ENCODE measurements at regions not wholly inside any gene's neighbourhood (a gene's known extent, or its start where the extent isn't known, plus 50 kb on each side); places are given as distances from the start of the nearest gene placed in this dataset.
"Not testable (repeated sequence)": the region's sequence is repeated elsewhere in the genome, so short reads cannot be mapped to it uniquely, and the experiment has no call there.

DNA sequence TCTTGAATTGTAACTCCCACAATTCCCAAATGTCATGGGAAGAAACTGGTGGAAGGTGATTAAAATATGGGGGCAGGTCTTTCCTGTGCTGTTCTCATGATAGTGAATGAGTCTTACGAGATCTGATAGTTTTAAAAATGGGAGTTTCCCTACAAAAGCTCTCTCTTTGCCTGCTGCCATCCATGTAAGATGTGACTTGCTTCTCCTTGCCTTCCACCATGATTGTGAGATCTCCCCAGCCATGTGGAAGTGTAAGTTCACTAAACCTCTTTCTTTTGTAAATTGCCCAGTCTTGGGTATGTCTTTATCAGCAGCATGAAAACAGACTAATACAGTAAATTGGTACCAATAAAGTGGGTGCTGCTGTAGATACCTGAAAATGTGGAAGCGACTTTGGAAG is 245.0 kb downstream of the PTGER3 start:
- TF ChIP-seq, protein P1, sequence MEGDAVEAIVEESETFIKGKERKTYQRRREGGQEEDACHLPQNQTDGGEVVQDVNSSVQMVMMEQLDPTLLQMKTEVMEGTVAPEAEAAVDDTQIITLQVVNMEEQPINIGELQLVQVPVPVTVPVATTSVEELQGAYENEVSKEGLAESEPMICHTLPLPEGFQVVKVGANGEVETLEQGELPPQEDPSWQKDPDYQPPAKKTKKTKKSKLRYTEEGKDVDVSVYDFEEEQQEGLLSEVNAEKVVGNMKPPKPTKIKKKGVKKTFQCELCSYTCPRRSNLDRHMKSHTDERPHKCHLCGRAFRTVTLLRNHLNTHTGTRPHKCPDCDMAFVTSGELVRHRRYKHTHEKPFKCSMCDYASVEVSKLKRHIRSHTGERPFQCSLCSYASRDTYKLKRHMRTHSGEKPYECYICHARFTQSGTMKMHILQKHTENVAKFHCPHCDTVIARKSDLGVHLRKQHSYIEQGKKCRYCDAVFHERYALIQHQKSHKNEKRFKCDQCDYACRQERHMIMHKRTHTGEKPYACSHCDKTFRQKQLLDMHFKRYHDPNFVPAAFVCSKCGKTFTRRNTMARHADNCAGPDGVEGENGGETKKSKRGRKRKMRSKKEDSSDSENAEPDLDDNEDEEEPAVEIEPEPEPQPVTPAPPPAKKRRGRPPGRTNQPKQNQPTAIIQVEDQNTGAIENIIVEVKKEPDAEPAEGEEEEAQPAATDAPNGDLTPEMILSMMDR (optimal IDR thresholded peaks at IDR 0.05 in 1 of 3, IDR thresholded peaks at IDR 0.05 in 1 of 3, conservative IDR thresholded peaks at IDR 0.05 in 1 of 3; ENCODE audit: extremely low read depth in 1 of 3, insufficient read depth in 2 of 3, low read length in 3 of 3) = not testable (repeated sequence)
- not testable (repeated sequence) for TF ChIP-seq EZH2 (IDR thresholded peaks at IDR 0.05; ENCODE audit: low read length)
